ENCODE measurements at regions not wholly inside any gene's neighbourhood (a gene's known extent, or its start where the extent isn't known, plus 50 kb on each side); places are given as distances from the start of the nearest gene placed in this dataset.
A peak's percentile ranks its signal among the peaks of the same experiment; 100 is the strongest.

GRCh38 chr13:62234780-62235440 is 819.3 kb upstream of the PCDH20 start:
- no peak for FAIRE-seq
- Histone ChIP-seq H3K27me3 (ENCODE audit: control insufficient read depth, insufficient read depth, low read length) (no peaks in the 10 kb centered on the region), H3K4me3 (ENCODE audit: low read depth, low read length) (no peak overlapping the region), H3K36me3 (ENCODE audit: control insufficient read depth, insufficient read depth, low read length) (no peaks in the 10 kb centered on the region)
- TF ChIP-seq, protein P1, sequence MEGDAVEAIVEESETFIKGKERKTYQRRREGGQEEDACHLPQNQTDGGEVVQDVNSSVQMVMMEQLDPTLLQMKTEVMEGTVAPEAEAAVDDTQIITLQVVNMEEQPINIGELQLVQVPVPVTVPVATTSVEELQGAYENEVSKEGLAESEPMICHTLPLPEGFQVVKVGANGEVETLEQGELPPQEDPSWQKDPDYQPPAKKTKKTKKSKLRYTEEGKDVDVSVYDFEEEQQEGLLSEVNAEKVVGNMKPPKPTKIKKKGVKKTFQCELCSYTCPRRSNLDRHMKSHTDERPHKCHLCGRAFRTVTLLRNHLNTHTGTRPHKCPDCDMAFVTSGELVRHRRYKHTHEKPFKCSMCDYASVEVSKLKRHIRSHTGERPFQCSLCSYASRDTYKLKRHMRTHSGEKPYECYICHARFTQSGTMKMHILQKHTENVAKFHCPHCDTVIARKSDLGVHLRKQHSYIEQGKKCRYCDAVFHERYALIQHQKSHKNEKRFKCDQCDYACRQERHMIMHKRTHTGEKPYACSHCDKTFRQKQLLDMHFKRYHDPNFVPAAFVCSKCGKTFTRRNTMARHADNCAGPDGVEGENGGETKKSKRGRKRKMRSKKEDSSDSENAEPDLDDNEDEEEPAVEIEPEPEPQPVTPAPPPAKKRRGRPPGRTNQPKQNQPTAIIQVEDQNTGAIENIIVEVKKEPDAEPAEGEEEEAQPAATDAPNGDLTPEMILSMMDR (IDR thresholded peaks at IDR 0.05; ENCODE audit: insufficient read depth, low read length, severe bottlenecking) = no peak
- DNase-seq (ENCODE audit: low read depth) = no peak

GRCh38 chr13:62210951-62211350 is 795.3 kb upstream of the PCDH20 start:
- H3K27me3 ChIP-seq (ENCODE audit: control insufficient read depth, insufficient read depth, low read length) = no peaks in the 10 kb centered on the region
- FAIRE-seq (no peak), DNase-seq (ENCODE audit: low read depth) (no peak)
- TF ChIP-seq, protein P1 (IDR thresholded peaks at IDR 0.05; ENCODE audit: insufficient read depth, low read length, severe bottlenecking) = no peak
- H3K36me3 ChIP-seq (ENCODE audit: control insufficient read depth, insufficient read depth, low read length) = no peaks in the 10 kb centered on the region
- no peak overlapping the region for H3K4me3 ChIP-seq (ENCODE audit: low read depth, low read length)

- no peaks in the 10 kb centered on the region for H3K36me3 ChIP-seq (ENCODE audit: control insufficient read depth, insufficient read depth, low read length)
- H3K27me3 ChIP-seq (ENCODE audit: control insufficient read depth, insufficient read depth, low read length) = no peaks in the 10 kb centered on the region
- DNase-seq (ENCODE audit: low read depth) = no peak
- TF ChIP-seq, protein P1 (IDR thresholded peaks at IDR 0.05; ENCODE audit: insufficient read depth, low read length, severe bottlenecking) = no peak
- no peak overlapping the region for H3K4me3 ChIP-seq (ENCODE audit: low read depth, low read length)
- no peak for FAIRE-seq
Measured at GRCh38 chr13:62209529-62209928, 793.9 kb upstream of the PCDH20 start.

DNA sequence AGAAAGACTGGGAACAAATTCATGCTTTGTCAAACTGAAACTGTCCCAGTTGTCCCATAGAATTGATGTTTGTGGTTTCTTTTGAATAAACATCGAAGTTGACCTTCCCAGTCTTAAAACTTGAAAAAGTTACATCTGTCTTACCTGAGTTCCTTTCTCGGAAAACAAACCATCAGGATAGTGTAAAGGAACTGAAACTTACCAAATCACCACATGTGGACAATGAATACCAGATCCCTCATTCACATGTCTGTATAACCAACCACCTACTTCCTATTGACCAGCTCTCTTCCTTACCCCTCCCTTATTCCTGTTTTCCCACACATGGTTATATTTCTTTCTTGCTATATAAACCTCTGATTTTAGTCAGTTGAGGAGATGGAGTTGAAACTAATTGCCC is 791.7 kb upstream of the PCDH20 start:
- Histone ChIP-seq H3K27me3 (ENCODE audit: control insufficient read depth, insufficient read depth, low read length) (no peaks in the 10 kb centered on the region), H3K4me3 (ENCODE audit: low read depth, low read length) (no peak overlapping the region), H3K36me3 (ENCODE audit: control insufficient read depth, insufficient read depth, low read length) (no peaks in the 10 kb centered on the region)
- DNase-seq (ENCODE audit: low read depth) = no peak
- FAIRE-seq = no peak
- TF ChIP-seq, protein P1 (IDR thresholded peaks at IDR 0.05; ENCODE audit: insufficient read depth, low read length, severe bottlenecking) = no peak

DNA sequence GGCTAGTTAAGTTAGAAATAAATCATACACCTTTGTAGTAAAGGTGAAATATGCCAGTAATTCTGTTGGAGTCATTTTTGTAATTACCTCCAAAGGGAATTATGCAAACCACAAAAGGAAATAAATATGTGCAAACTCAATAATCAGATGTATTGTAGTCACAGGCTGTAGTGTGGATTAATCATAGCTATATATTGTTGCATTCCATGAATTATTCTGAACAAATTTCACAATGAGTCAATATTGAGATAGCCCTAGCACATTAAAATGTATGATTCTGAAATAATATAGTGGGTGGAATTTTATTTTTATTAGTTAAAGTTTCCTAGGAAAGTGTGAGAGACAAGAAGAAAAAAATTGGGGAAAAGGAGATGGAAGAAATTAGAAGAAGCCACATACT is 790.5 kb upstream of the PCDH20 start:
- TF ChIP-seq, protein P1 (IDR thresholded peaks at IDR 0.05; ENCODE audit: insufficient read depth, low read length, severe bottlenecking) = no peak
- no peak for FAIRE-seq
- H3K4me3 ChIP-seq (ENCODE audit: low read depth, low read length) = no peak overlapping the region
- peak; percentile 3 for DNase-seq (ENCODE audit: low read depth)
- no peaks in the 10 kb centered on the region for H3K36me3 ChIP-seq (ENCODE audit: control insufficient read depth, insufficient read depth, low read length)
- no peaks in the 10 kb centered on the region for H3K27me3 ChIP-seq (ENCODE audit: control insufficient read depth, insufficient read depth, low read length)

GRCh38 chr13:62205273-62205672 is 789.6 kb upstream of the PCDH20 start:
- Histone ChIP-seq H3K27me3 (ENCODE audit: control insufficient read depth, insufficient read depth, low read length) (no peaks in the 10 kb centered on the region), H3K4me3 (ENCODE audit: low read depth, low read length) (no peak overlapping the region), H3K36me3 (ENCODE audit: control insufficient read depth, insufficient read depth, low read length) (no peaks in the 10 kb centered on the region)
- no peak for DNase-seq (ENCODE audit: low read depth)
- FAIRE-seq = no peak
- TF ChIP-seq, protein P1 (IDR thresholded peaks at IDR 0.05; ENCODE audit: insufficient read depth, low read length, severe bottlenecking) = no peak
